ENCODE measurements at regions not wholly inside any gene's neighbourhood (a gene's known extent, or its start where the extent isn't known, plus 50 kb on each side); places are given as distances from the start of the nearest gene placed in this dataset.

- no peak for TF ChIP-seq CTCF (IDR thresholded peaks at IDR 0.05)
- DNase-seq (no peak), ATAC-seq (no peak)
- H3K27ac ChIP-seq, result no peak overlapping the region
- intact Hi-C loops (cut with DNase I), result loop anchor here in 1 of 2 donors (10.0 kb wide), 1 partner anchor 61 kb away; no protein-coding TSS in a partner anchor
- no peaks in the 10 kb centered on the region for H3K27me3 ChIP-seq (ENCODE audit: insufficient read depth in 3 of 3, low read length in 2 of 3)
- no peaks in the 10 kb centered on the region for H3K36me3 ChIP-seq (ENCODE audit: insufficient read depth in 1 of 2, low read depth in 1 of 2)
- 48 to 52% (median 51%) methylated on average over 2 of the region's 2 CpGs for WGBS, 3 donors
- H3K4me3 ChIP-seq, result no peak overlapping the region
- no peaks in the 10 kb centered on the region for H3K4me1 ChIP-seq
- no peaks in the 10 kb centered on the region for H3K9me3 ChIP-seq
Measured at GRCh38 chr15:26455828-26456227, 317.0 kb downstream of the GABRB3 start.

GRCh38 chr15:26453914-26454313 is 319.0 kb downstream of the GABRB3 start:
- TF ChIP-seq CTCF (IDR thresholded peaks at IDR 0.05), result no peak
- no peaks in the 10 kb centered on the region for H3K9me3 ChIP-seq
- H3K4me1 ChIP-seq, result no peaks in the 10 kb centered on the region
- H3K4me3 ChIP-seq, result no peak overlapping the region
- DNase-seq, result no peak
- no peaks in the 10 kb centered on the region for H3K36me3 ChIP-seq (ENCODE audit: insufficient read depth in 1 of 2, low read depth in 1 of 2)
- ATAC-seq, result no peak
- no peaks in the 10 kb centered on the region for H3K27me3 ChIP-seq (ENCODE audit: insufficient read depth in 3 of 3, low read length in 2 of 3)
- intact Hi-C loops (cut with DNase I), result loop anchor here in 1 of 2 donors (10.0 kb wide), 1 partner anchor 59 kb away; no protein-coding TSS in a partner anchor
- 30 to 38% (median 30%) methylated on average over 2 of the region's 2 CpGs for WGBS, 3 donors
- H3K27ac ChIP-seq, result no peak overlapping the region

- H3K27ac ChIP-seq, result no peak overlapping the region
- intact Hi-C loops (cut with DNase I), result loop anchor here in 1 of 2 donors (10.0 kb wide), 1 partner anchor 57 kb away; no protein-coding TSS in a partner anchor
- no peaks in the 10 kb centered on the region for H3K36me3 ChIP-seq (ENCODE audit: insufficient read depth in 1 of 2, low read depth in 1 of 2)
- H3K9me3 ChIP-seq, result no peaks in the 10 kb centered on the region
- H3K27me3 ChIP-seq (ENCODE audit: insufficient read depth in 3 of 3, low read length in 2 of 3), result no peaks in the 10 kb centered on the region
- DNase-seq (no peak), ATAC-seq (no peak)
- H3K4me1 ChIP-seq, result no peaks in the 10 kb centered on the region
- H3K4me3 ChIP-seq, result no peak overlapping the region
- WGBS, 3 donors, result 81 to 84% (median 81%) methylated on average over 6 of the region's 6 CpGs
- TF ChIP-seq CTCF (IDR thresholded peaks at IDR 0.05), result no peak
Measured at GRCh38 chr15:26451995-26452394, 320.9 kb downstream of the GABRB3 start.

- TF ChIP-seq CTCF (IDR thresholded peaks at IDR 0.05), result no peak
- H3K4me3 ChIP-seq, result no peak overlapping the region
- H3K4me1 ChIP-seq, result no peaks in the 10 kb centered on the region
- H3K27me3 ChIP-seq (ENCODE audit: insufficient read depth in 3 of 3, low read length in 2 of 3), result no peaks in the 10 kb centered on the region
- 70 to 74% (median 72%) methylated on average over 7 of the region's 7 CpGs for WGBS, 3 donors
- DNase-seq (no peak), ATAC-seq (no peak)
- H3K9me3 ChIP-seq, result no peaks in the 10 kb centered on the region
- no peaks in the 10 kb centered on the region for H3K36me3 ChIP-seq (ENCODE audit: insufficient read depth in 1 of 2, low read depth in 1 of 2)
- H3K27ac ChIP-seq, result no peak overlapping the region
- intact Hi-C loops (cut with DNase I), result no loop called here
Measured at GRCh38 chr15:26449291-26449690, 323.6 kb downstream of the GABRB3 start.

- Histone ChIP-seq H3K4me3 (no peak overlapping the region), H3K27me3 (ENCODE audit: insufficient read depth in 3 of 3, low read length in 2 of 3) (no peaks in the 10 kb centered on the region), H3K27ac (no peak overlapping the region), H3K4me1 (no peaks in the 10 kb centered on the region), H3K36me3 (ENCODE audit: insufficient read depth in 1 of 2, low read depth in 1 of 2) (no peaks in the 10 kb centered on the region), H3K9me3 (no peaks in the 10 kb centered on the region)
- intact Hi-C loops (cut with DNase I), result no loop called here
- 44 to 48% (median 47%) methylated on average over 4 of the region's 4 CpGs for WGBS, 3 donors
- DNase-seq (no peak), ATAC-seq (no peak)
- TF ChIP-seq CTCF (IDR thresholded peaks at IDR 0.05), result no peak
Measured at GRCh38 chr15:26443321-26443720, 329.5 kb downstream of the GABRB3 start.

Measured in psoas muscle (tissue), 7 donors.